Sigmoid colon (tissue), 4 donors: ENCODE measurements at regions not wholly inside any gene's neighbourhood (a gene's known extent, or its start where the extent isn't known, plus 50 kb on each side); places are given as distances from the start of the nearest gene placed in this dataset.

Source experiments
- CTCF ChIP-seq, 4 experiments: fragments of 450-650 bp in 3 of 4; fragments of 200-600 bp in 1 of 4; IDR thresholded peaks; one replicate each; pipeline ENCODE4 v1.5.1; 2016 to 2019; ENCODE audit warnings: antibody characterized with exemption in 4 of 4, mild to moderate bottlenecking in 3 of 4, moderate library complexity in 2 of 4
- EP300 ChIP-seq, 4 donors: sonication (generic); formaldehyde crosslinking; IDR thresholded peaks; one replicate each; pipeline ENCODE4 v1.6.1; 2017; ENCODE audit warnings: antibody characterized with exemption in 4 of 4
- POLR2AphosphoS5 ChIP-seq, 4 donors: sonication (generic); formaldehyde crosslinking; IDR thresholded peaks; one replicate each; pipeline ENCODE4 v1.6.1; 2017; ENCODE audit warnings: antibody characterized with exemption in 4 of 4

DNA sequence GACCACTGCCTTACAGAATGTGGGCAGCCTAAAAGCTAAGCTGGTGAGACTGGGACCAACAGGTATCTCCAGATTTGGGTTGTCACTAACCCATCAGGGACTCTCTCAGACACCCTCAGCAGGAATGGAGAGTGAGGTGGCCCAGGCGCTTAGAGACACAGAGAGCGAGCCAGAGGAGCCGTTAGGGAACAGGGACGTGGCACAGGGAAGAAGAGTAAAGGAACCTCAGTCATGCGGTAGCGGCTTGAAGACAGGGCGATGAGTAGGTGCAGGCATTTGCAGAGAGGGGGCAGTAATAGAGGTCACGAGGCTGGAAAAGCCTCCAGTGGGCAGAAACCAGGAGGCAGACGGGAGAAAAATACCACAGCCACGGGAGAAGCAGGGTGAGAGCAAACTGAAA, 158.0 kb upstream of the CCND2 start:
- TF ChIP-seq CTCF (IDR thresholded peaks at IDR 0.05) (no peak), POLR2AphosphoS5 (IDR thresholded peaks at IDR 0.05) (no peak), EP300 (IDR thresholded peaks at IDR 0.05) (no peak)
